ENCODE measurements at regions not wholly inside any gene's neighbourhood (a gene's known extent, or its start where the extent isn't known, plus 50 kb on each side); places are given as distances from the start of the nearest gene placed in this dataset.

- H3K4me2 ChIP-seq (ENCODE audit: insufficient read depth, insufficient read length, low read length), result no peak overlapping the region
- H3K27me3 ChIP-seq (ENCODE audit: insufficient read depth, low read length), result no peaks in the 10 kb centered on the region
- Mint-ChIP-seq H3K36me3 (ENCODE audit: insufficient read depth in 1 of 3, low read depth in 3 of 3) (no peaks in the 10 kb centered on the region; a peak in 2 of 7 replicates), H3K9me3 (no peaks in the 10 kb centered on the region), H3K27ac (no peak overlapping the region), H3K4me3 (no peak overlapping the region), H3K27me3 (ENCODE audit: low read depth) (peaks cover 6% of the 10 kb centered on the region), H3K4me1 (no peaks in the 10 kb centered on the region)
- no peak overlapping the region for H3T11ph ChIP-seq (ENCODE audit: low read length)
- no peak overlapping the region for H3K27ac ChIP-seq (ENCODE audit: insufficient read length, low read depth, low read length)
- no peak overlapping the region for H3K4ac ChIP-seq (ENCODE audit: low read depth, low read length)
- H3K9ac ChIP-seq (ENCODE audit: extremely low read depth, insufficient read length, low read length), result no peak overlapping the region
- no peaks in the 10 kb centered on the region for H3K79me1 ChIP-seq (ENCODE audit: insufficient read depth, low read depth, low read length, poor library complexity, severe bottlenecking)
- no peak overlapping the region for H2AFZ ChIP-seq (ENCODE audit: low read length)
- no peak overlapping the region for H4K91ac ChIP-seq (ENCODE audit: insufficient read length, low read depth, low read length)
- no peak overlapping the region for H2BK5ac ChIP-seq (ENCODE audit: insufficient read length, low read length)
- H4K8ac ChIP-seq (replicated peaks; ENCODE audit: insufficient read length, low read depth, low read length), result no peak overlapping the region
- no peaks in the 10 kb centered on the region for H3K9me3 ChIP-seq (ENCODE audit: control insufficient read depth, low read depth, low read length)
- H2AK5ac ChIP-seq (ENCODE audit: insufficient read length, low read length), result no peak overlapping the region
- no peak overlapping the region for H2BK15ac ChIP-seq (ENCODE audit: low read depth, low read length)
- no peaks in the 10 kb centered on the region for H3K4me1 ChIP-seq (ENCODE audit: insufficient read depth, low read length)
- WGBS (ENCODE audit: extremely low coverage, insufficient read length, low lambda C conversion rate), result no CpG with 5 or more reads among the region's 3 CpGs
- H3K18ac ChIP-seq (ENCODE audit: insufficient read length, low read depth, low read length), result no peak overlapping the region
- no peak overlapping the region for H4K5ac ChIP-seq (ENCODE audit: insufficient read length, low read depth, low read length)
- no peak overlapping the region for H3K23ac ChIP-seq (ENCODE audit: insufficient read length, low read depth, low read length)
- no peak overlapping the region for H2BK20ac ChIP-seq (ENCODE audit: low read depth, low read length, poor library complexity, severe bottlenecking)
- no peak for DNase-seq
- H3K79me2 ChIP-seq (ENCODE audit: insufficient read depth, low read length), result no peaks in the 10 kb centered on the region
- H3K14ac ChIP-seq (ENCODE audit: insufficient read depth, low read length), result no peak overlapping the region
- TF ChIP-seq, protein P1, sequence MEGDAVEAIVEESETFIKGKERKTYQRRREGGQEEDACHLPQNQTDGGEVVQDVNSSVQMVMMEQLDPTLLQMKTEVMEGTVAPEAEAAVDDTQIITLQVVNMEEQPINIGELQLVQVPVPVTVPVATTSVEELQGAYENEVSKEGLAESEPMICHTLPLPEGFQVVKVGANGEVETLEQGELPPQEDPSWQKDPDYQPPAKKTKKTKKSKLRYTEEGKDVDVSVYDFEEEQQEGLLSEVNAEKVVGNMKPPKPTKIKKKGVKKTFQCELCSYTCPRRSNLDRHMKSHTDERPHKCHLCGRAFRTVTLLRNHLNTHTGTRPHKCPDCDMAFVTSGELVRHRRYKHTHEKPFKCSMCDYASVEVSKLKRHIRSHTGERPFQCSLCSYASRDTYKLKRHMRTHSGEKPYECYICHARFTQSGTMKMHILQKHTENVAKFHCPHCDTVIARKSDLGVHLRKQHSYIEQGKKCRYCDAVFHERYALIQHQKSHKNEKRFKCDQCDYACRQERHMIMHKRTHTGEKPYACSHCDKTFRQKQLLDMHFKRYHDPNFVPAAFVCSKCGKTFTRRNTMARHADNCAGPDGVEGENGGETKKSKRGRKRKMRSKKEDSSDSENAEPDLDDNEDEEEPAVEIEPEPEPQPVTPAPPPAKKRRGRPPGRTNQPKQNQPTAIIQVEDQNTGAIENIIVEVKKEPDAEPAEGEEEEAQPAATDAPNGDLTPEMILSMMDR (conservative IDR thresholded peaks at IDR 0.05), result no peak
- H2BK12ac ChIP-seq (ENCODE audit: insufficient read length, low read depth, low read length), result no peak overlapping the region
- no peaks in the 10 kb centered on the region for H3K23me2 ChIP-seq (ENCODE audit: insufficient read length, low read depth, low read length, poor library complexity, severe bottlenecking)
- H3K56ac ChIP-seq (ENCODE audit: insufficient read length, low read depth, low read length), result no peak overlapping the region
- H4K20me1 ChIP-seq (ENCODE audit: control insufficient read depth, insufficient read depth, insufficient read length), result no peaks in the 10 kb centered on the region
- no peak overlapping the region for H2BK120ac ChIP-seq (ENCODE audit: low read depth, low read length, poor library complexity, severe bottlenecking)
Measured at GRCh38 chr10:84801916-84802315, 473.5 kb downstream of the CCSER2 start.

Measured in H9 (cell line).